Progenitor cell of endocrine pancreas (in vitro differentiated cells): ENCODE measurements at regions not wholly inside any gene's neighbourhood (a gene's known extent, or its start where the extent isn't known, plus 50 kb on each side); places are given as distances from the start of the nearest gene placed in this dataset.

Experiments used
- DNase-seq: peaks from one replicate; pipeline ENCODE4 v3.0.0; 2021; ENCODE audit warnings: low spot score; ENCODE audit not compliant: unreplicated experiment
- H3K27ac Mint-ChIP-seq: 2 replicates; pipeline ENCODE4 v1.8.0; 2021; ENCODE audit warnings: mild to moderate bottlenecking, moderate library complexity, mixed read lengths
- H3K27me3 Mint-ChIP-seq: 2 replicates; pipeline ENCODE4 v1.8.0; 2021; ENCODE audit warnings: mixed read lengths
- H3K36me3 Mint-ChIP-seq: 2 replicates; pipeline ENCODE4 v1.8.0; 2022; ENCODE audit warnings: mixed read lengths; ENCODE audit not compliant: insufficient read depth
- H3K4me1 Mint-ChIP-seq: 2 replicates; pipeline ENCODE4 v1.8.0; 2021; ENCODE audit warnings: low read depth, mixed read lengths
- H3K4me3 Mint-ChIP-seq: 2 replicates; pipeline ENCODE4 v1.8.0; 2021; ENCODE audit warnings: low read depth, mild to moderate bottlenecking, moderate library complexity, mixed read lengths
- H3K9me3 Mint-ChIP-seq: 2 replicates; pipeline ENCODE4 v1.8.0; 2021; ENCODE audit warnings: low read depth, mixed read lengths
- TF ChIP-seq, protein P1 (sequence below): fragments of 200-600 bp; sonication (generic); IDR thresholded peaks from one replicate; pipeline ENCODE4 v1.5.0; 2021; ENCODE audit warnings: antibody characterized with exemption, mild to moderate bottlenecking; ENCODE audit not compliant: unreplicated experiment

DNA sequence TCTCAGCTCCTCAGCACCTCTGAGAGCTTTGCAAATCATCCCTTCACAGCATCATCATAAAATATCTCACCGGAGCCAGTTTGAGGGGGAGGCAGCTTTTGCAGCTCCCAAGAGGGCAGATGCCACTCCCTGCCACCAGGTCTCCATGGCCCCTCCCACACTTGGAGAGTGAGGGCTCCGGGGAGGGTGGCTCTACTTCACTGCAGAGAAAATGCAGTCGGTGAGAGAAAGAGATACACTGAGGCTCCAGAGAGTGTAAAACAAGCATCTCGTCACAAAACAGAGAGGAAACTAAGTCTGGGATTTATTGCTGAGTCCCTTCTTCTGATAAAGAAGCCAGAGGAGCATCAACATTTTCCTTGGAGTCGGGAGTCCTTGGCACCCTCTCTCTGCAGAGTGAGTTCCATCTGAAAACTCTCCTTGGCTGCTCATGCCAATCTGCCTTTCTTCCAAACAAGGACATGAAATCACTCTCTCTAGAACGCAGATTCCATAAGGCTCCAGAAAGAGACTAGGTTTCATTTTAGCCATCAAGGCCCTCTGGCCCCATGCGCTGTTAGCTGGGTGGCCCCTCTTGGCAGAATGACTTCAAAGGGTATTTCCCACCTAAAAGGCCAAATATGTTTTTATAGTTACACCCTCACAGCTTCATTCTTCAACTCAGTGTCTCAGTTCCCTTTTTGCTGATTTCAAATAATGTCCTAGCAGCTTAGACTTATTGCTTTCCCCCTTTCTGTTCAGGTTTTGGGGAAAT lies 70.6 kb upstream of the F13A1 start:
- no peak for DNase-seq
- no peaks in the 10 kb centered on the region for H3K9me3 Mint-ChIP-seq
- H3K36me3 Mint-ChIP-seq, result no peaks in the 10 kb centered on the region
- peaks cover 29% of the 10 kb centered on the region for H3K27me3 Mint-ChIP-seq
- H3K4me1 Mint-ChIP-seq, result no peaks in the 10 kb centered on the region
- no peak overlapping the region for H3K4me3 Mint-ChIP-seq
- H3K27ac Mint-ChIP-seq, result no peak overlapping the region
- TF ChIP-seq, protein P1, sequence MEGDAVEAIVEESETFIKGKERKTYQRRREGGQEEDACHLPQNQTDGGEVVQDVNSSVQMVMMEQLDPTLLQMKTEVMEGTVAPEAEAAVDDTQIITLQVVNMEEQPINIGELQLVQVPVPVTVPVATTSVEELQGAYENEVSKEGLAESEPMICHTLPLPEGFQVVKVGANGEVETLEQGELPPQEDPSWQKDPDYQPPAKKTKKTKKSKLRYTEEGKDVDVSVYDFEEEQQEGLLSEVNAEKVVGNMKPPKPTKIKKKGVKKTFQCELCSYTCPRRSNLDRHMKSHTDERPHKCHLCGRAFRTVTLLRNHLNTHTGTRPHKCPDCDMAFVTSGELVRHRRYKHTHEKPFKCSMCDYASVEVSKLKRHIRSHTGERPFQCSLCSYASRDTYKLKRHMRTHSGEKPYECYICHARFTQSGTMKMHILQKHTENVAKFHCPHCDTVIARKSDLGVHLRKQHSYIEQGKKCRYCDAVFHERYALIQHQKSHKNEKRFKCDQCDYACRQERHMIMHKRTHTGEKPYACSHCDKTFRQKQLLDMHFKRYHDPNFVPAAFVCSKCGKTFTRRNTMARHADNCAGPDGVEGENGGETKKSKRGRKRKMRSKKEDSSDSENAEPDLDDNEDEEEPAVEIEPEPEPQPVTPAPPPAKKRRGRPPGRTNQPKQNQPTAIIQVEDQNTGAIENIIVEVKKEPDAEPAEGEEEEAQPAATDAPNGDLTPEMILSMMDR, result no peak

DNA sequence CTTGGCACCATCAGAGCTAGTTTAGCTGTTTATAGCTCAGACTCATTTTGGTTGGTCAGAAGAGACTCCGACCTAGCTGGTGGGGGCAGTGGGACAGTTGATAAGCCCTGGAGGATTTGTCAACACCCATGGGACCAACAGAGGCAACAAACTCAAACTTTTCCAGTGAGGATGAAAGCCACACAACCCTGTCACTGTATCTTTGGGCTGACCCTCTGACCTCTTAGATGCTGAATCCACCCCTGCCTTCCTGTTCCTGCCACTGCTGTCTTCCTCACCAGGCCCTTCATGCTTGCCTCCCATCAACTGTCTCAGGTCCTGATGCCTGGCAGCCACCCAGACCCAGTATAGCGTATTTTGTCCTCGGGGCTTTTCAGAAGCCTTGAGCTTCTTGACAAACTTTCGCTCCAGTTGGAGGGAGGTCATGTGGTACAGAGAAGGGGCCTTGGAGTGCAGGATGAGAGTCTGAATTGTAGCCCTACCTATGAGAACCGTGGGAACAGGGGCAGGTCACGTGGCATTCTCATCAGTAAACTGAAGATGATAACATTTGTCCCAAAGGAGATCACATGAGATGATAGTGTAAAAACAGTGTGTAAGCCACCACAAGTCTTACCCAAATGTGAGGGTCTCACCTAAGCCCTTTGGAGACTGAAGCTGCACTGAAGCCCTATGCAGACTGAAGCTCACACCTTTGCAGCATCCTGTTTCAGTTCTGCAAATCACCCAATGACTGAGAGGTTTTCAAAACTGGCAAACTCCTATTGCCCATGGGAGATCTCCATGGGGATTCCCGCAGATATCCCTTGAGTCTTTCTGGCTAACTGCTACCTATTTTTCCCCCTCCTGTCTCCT lies 72.0 kb upstream of the F13A1 start:
- H3K36me3 Mint-ChIP-seq, result no peaks in the 10 kb centered on the region
- no peak overlapping the region for H3K4me3 Mint-ChIP-seq
- H3K9me3 Mint-ChIP-seq, result no peaks in the 10 kb centered on the region
- TF ChIP-seq, protein P1, result no peak
- peaks cover 38% of the 10 kb centered on the region for H3K27me3 Mint-ChIP-seq
- H3K27ac Mint-ChIP-seq, result no peak overlapping the region
- H3K4me1 Mint-ChIP-seq, result no peaks in the 10 kb centered on the region
- DNase-seq, result no peak

DNA sequence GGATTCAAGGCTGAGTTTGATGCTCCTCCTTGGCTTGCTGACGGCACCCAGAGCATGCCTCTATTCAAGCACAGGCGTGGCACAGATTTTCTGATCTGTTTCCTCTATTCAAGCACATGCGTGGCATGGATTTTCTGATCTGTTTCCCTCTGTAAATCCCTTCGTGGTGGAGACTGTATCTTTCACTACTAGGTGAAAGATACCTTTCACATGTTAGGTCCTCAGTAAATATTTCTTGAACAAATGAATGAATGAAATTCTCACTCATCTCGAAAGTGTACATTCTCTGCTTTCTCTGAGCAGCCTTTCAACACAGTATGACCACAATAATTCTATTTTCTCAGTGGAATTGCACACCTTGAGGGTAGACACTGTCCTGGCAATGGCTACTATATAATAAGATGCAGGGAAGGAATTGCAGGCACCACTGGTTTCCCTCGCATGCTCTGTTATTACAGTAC lies 72.6 kb upstream of the F13A1 start:
- Mint-ChIP-seq H3K27me3 (peaks cover 38% of the 10 kb centered on the region), H3K36me3 (no peaks in the 10 kb centered on the region), H3K4me1 (no peaks in the 10 kb centered on the region), H3K27ac (no peak overlapping the region), H3K4me3 (no peak overlapping the region), H3K9me3 (no peaks in the 10 kb centered on the region)
- TF ChIP-seq, protein P1, result no peak
- no peak for DNase-seq

DNA sequence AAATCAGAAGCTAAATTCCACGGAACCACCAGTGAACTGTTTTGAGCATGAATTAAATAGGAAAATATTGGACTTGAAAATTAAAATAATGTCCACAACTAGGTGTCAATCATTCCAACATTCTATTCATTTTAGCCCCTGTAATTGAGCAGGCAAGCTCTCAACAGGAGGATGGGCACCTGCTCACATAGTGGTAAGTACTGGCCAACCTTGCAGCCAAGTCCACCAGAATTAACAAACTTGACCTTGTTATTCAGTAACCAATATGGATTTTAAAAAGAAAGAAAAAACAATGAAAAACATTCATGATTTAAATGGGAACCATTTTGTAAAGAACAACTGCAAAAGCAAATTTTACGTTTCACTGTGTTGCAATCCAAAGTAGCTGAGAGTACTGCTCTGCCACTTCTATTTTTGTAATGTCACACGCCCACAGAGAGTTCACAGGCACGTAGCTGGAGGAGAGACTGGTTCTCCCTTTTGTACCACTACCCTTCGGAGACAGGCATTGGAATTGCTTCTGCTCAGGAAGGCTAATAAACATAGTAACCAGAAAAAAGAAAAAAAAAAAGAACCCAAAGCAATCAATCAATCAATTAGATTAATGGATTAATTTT lies 75.2 kb upstream of the F13A1 start:
- Mint-ChIP-seq H3K27me3 (peaks cover 27% of the 10 kb centered on the region), H3K4me3 (no peak overlapping the region), H3K27ac (no peak overlapping the region), H3K9me3 (no peaks in the 10 kb centered on the region), H3K4me1 (no peaks in the 10 kb centered on the region), H3K36me3 (no peaks in the 10 kb centered on the region)
- no peak for DNase-seq
- TF ChIP-seq, protein P1, result no peak

DNA sequence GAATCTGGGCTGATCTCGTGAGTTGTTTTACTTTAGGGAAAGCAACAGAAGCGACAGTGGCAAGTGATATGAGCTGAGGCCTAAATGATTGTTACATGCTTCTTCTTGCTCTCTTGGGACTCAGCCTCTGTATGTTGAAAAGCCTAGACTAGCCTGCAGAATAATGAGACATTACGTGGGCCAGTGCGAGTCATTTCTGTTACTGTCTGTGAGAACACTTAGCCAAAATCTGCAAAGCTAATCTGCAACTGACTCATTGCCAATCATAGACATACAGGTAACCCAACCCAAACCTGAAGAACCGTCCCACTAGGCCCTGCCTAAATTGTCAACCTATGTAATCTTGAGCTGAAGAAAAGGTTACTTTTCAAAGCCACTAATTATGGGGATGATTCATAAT lies 77.4 kb upstream of the F13A1 start:
- no peaks in the 10 kb centered on the region for H3K9me3 Mint-ChIP-seq
- no peak overlapping the region for H3K27ac Mint-ChIP-seq
- H3K4me1 Mint-ChIP-seq, result no peaks in the 10 kb centered on the region
- no peaks in the 10 kb centered on the region for H3K36me3 Mint-ChIP-seq
- TF ChIP-seq, protein P1, result no peak
- no peak overlapping the region for H3K4me3 Mint-ChIP-seq
- DNase-seq, result no peak
- peaks cover 23% of the 10 kb centered on the region for H3K27me3 Mint-ChIP-seq
